HG03135 (cell line): ENCODE measurements at regions not wholly inside any gene's neighbourhood (a gene's known extent, or its start where the extent isn't known, plus 50 kb on each side); places are given as distances from the start of the nearest gene placed in this dataset.

ENCODE experiments used
- ATAC-seq: cut with Tn5 transposase; IDR thresholded peaks from one replicate; pipeline ENCODE4 v1.9.1; 2021; ENCODE audit warnings: mild to moderate bottlenecking, moderate library complexity; ENCODE audit not compliant: unreplicated experiment

DNA sequence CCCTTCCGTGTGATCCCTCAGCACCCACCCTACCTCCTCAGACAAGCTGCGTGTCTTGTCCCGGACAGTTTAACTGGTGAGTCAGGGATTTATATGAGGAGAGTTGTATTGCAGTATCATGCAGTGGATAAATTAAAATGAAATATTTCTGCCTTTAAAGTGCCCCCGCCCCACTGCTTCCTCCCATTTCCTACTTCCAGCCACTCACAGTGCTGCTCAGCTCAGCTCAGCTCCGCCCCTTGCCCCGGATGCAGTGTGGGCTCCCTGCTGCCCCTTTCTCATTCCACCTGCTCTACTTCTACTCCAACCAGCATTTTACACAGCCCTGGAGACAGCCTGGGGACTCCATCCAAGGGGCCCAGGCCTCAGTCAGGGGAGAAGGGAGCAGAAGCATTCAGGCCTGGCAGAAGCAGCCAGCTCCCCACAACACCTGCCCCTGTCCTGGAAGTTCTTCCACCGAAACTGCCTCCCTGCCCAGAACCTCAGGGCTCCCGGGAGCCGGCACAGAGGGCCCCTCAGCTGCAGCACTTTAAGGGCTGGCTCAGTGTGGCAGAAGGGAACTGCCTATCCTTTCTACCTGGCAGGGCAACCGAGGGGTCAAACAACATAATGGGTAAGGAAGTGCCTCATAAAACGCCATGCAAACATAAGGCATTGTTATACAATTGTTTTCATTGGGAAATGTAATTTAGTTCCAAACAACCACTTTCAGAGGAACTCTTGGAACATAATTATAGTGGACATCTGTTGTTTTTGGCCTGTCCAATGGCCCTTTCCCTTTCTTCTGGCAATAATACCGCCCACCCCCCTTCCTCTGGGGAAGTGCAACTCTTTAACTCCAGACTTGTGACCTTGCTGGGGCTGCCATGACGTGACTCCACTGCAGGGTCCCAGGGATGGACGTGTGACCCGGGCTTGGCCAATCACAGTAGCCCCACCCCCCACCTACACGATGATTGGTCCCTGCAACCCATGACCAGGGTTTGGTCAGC is 102.3 kb downstream of the LIPG start:
- no peak for ATAC-seq

DNA sequence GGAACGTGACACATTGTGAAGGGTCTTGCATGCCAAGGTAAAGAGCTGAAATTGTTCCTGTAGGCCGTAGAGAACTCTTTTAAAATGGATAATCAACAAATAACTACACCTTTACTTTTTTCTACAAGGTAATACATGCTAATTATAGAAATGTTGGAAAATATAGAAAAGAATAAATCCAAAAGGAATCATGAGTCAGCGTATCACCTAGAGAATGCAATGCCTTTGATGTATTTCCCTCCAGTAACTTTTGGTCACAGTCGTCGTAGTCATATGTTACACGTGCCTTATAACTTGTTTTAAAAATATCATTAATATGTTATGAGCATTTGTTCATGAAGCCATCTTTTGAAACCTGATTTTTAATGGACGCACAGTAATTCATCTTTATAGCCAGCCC is 100.6 kb downstream of the LIPG start:
- no peak for ATAC-seq

DNA sequence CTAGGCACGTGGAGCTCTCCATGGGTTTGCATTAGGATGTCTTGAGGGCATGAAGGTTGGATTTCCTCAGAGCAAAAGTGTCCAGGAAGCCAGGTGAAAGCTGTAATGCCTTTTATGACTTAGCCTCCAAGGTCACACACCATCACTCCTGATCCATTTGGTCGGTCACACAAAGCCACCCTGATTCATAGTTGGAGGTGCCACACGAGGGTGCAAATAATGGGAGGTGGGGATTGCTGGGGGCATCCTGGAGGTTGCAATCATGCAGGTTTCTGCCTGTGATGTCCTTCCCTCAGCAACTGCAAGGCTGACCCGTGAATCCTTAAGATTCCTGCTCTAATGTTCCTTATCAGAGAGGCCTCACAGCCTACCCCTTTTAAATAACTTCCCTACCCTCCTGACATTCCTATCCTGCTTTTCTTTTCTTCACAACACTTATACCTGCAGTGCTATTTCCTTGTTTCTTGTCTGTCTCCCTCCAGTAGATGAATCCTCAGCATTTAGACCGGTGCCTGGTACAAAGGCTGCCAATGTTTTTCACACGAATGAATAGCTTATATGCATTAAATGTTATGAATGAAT is 97.1 kb downstream of the LIPG start:
- no peak for ATAC-seq

DNA sequence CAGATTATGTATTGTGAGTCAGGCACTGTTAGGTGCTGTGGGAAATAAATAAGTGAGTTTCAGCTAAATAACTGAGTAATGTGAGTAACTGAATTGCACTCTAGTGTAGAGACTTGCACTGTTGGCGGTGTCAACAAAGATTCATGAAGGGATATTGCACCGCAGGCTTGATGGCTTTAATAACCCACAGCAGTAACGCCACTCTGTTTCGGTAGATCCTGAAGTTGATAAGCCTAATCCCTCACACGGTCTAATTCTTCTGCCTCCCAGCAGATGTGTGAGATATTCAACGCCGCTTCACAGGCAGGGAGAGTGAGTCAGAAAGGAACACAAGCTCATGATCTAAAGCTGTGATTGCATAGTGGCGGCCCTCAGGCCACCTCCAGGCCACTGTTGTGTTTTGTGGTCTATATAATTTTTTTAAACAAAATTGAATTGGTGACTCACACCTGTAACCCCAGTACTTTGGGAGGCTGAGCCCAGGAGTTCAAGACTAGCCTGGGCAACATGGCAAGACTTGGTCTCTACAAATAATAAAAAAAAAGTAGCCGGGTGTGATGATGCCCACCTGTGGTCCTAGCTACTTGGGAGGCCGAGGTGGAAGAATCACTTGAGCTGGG is 94.3 kb downstream of the LIPG start:
- no peak for ATAC-seq

DNA sequence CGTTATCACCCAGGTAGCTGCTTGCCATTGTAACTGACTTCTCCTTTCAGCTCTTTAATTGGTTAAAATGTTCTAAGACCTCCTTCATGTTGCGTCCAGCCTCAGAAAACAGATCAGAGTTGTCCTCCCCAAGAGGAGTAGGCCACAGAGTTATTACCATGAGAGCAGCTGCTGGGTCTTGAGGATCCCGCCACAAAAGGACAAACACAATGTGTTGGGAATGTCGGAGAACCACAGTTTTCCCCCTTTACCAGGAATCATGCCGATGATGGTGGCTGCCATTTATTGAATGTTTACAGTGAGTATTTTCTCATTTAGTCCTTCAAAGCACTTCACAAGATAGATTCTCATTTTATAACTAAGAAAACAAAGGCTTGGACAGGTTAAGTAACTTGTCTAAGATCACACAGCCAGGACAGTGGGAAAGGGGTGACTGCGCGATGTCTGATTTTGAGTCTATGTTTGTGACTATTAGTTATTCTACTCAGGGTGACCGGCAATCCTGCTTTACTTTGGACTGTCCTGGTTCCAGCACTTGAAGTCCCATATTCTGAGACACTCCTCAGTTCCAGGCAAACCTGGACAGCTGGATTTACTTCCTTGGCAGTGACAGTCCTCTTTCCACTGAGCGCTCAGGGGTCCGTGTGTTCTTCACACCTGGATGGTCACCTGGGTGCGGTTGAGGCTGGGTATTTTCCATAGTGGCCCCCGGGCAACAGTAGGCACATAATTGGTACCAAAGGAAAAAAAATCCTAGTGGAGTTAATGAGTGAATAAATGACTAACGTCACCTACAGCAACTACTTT is 93.6 kb downstream of the LIPG start:
- no peak for ATAC-seq

DNA sequence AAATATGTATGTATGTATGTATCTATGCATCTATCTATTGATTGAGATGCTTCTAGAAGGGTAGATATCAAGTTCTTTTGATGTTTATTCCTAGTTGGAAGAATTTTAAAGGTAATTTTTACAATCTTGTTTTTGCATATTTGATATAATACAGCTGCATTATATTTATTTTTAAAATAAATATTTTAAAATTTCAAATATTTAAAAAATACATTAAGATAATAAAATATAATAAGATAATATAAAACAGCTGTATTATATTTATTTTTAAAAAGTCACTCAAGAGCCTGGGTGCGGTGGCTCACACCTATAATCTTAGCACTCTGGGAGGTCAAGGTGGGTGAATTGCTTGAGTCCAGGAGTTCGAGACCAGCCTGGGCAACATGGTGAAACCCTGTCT is 92.5 kb downstream of the LIPG start:
- no peak for ATAC-seq

DNA sequence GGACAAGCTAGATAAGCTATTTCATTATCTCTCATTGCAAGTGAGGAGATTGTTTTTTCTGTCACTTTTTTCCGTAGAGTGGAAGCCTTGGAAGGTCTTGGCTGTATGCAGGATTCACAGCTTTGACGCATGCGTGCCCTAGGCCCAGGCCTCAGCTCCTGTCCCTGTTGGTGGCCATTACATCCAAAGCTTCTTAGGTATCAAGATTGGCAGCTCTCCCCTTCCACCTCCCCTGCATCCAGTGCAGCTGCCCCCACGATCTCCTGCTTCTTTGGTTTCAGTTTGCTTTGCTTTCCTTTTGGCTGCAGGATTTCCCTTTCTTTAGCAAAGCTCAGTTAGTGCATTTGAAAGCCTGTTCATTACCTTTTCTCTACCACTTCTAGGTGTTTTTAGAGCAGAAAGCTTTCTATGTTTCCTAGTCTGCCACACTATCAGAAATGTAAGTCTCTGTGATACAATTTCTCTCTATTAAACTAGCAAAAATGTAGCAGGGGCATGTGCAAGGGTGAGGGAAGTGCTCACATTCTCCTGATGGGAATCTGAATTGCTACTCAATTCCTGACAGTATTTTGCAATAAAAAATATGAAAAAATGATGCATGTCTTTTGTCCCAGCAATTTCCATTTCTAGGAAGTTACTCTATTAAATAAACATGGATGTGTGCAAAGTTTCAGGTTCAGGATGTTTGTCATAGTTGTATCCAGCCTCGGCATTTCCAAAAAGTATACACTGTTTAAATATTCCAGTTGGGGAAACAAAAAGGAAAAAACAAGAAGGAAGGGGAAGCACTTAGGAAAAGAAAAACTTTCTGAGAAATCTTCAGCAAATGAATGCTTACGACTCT is 91.2 kb downstream of the LIPG start:
- ATAC-seq = no peak

DNA sequence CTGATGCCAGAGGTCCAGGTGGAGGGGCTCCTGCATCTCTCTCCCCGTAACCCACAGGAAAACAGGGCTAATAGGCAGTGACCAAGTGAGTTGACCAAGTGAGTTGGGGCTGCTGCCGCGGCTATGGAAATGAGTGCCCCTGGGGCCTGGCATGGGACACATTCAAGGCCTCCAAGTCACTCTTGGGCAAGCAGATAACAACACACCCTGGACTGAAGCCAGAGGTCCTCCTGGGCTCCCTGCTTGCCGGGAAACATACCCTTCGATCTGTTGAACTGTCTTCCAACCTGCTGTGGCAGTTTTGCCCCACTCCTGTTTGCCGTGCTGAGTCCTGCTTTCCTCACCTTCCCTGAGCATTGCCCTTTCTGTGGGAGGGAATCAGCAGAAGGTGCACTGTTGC is 89.2 kb downstream of the LIPG start:
- ATAC-seq = no peak

DNA sequence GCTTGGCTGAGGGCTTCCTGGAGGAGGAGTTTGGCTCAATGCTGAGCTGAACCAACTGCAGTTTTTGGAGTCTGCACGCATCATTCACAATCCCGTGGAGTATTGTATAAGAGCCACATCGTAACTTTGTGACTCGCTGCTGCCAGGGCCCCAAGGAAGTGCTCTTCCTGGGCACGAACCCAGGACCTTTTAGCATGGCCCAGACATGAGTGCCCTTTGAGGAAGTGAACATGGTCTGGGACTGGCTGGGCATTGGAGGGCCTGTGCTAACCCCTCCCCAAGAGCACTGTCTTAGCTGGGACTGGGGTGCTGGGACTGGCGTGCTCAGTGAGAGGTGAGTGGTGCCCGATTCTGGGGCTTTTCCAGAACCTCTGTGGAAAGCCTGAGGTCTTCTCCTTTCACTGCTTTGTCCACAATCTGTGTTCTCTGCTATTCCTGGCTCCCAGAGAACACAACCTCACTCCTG is 88.6 kb downstream of the LIPG start:
- ATAC-seq = no peak

DNA sequence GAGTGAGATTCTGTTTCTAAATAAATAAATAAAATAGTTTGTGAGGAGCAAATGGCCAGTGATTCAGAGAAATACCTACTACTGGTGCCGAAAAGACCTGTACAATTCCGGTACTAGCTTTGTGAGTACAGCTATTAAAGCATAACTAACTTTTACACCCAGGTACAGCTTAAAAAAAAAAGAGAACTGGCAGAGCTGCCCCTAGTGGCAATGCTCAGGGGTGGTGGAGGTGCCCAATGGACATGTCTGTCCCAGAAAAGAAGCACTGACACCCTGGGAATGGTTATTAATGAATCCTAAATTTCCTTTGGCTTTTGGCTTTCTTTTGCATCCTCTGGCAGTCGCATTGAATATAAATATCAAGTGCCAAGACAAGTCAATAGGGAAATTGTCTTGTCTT is 87.0 kb downstream of the LIPG start:
- ATAC-seq = no peak
